KMS-11 (cell line): ENCODE measurements at regions not wholly inside any gene's neighbourhood (a gene's known extent, or its start where the extent isn't known, plus 50 kb on each side); places are given as distances from the start of the nearest gene placed in this dataset.

ENCODE experiments used
- H2AFZ ChIP-seq: fragments of 200-600 bp; sonication (generic); 2 replicates; pipeline ENCODE4 v1.6.1; 2016; ENCODE audit warnings: antibody characterized with exemption, mixed run types, low read depth
- H3K27ac ChIP-seq: fragments of 200-600 bp; sonication (generic); 2 replicates; pipeline ENCODE4 v1.6.1; 2016; ENCODE audit warnings: mild to moderate bottlenecking, mixed run types
- H3K27me3 ChIP-seq: fragments of 200-600 bp; sonication (generic); 2 replicates; pipeline ENCODE4 v1.6.1; 2017; ENCODE audit warnings: mild to moderate bottlenecking, low read depth, mixed run types, moderate library complexity; ENCODE audit not compliant: insufficient read depth
- H3K36me3 ChIP-seq: fragments of 200-600 bp; sonication (generic); 2 replicates; pipeline ENCODE4 v1.6.1; 2017; ENCODE audit warnings: mild to moderate bottlenecking, mixed run types; ENCODE audit not compliant: insufficient read depth
- H3K4me1 ChIP-seq: fragments of 200-600 bp; sonication (generic); 2 replicates; pipeline ENCODE4 v1.6.1; 2016; ENCODE audit warnings: mild to moderate bottlenecking, low read depth, mixed run types; ENCODE audit not compliant: poor library complexity, severe bottlenecking
- H3K4me2 ChIP-seq: fragments of 200-600 bp; sonication (generic); 2 replicates; pipeline ENCODE4 v1.7.0; 2016; ENCODE audit warnings: mild to moderate bottlenecking, mixed run types
- H3K4me3 ChIP-seq: fragments of 200-600 bp; sonication (generic); IDR thresholded peaks from 2 replicates; pipeline ENCODE4 v1.6.1; 2017; ENCODE audit warnings: low read depth, low read length, mixed read lengths; ENCODE audit not compliant: insufficient read depth
- H3K79me2 ChIP-seq: fragments of 200-600 bp; sonication (generic); 2 replicates; pipeline ENCODE4 v1.6.1; 2016; ENCODE audit warnings: low read depth, mixed run types; ENCODE audit not compliant: insufficient read depth
- H3K9ac ChIP-seq: fragments of 200-600 bp; sonication (generic); 2 replicates; pipeline ENCODE4 v1.6.1; 2016; ENCODE audit warnings: mild to moderate bottlenecking, mixed run types
- H4K20me1 ChIP-seq: fragments of 200-600 bp; sonication (generic); 2 replicates; pipeline ENCODE4 v1.6.1; 2016; ENCODE audit warnings: mild to moderate bottlenecking, mixed run types; ENCODE audit not compliant: insufficient read depth
- CTCF ChIP-seq: fragments of 200-600 bp; sonication (generic); conservative IDR thresholded peaks from 2 replicates; pipeline ENCODE4 v1.6.1; 2017; ENCODE audit warnings: low read depth, mild to moderate bottlenecking, antibody characterized with exemption, low read length, moderate library complexity, mixed read lengths

- Histone ChIP-seq H4K20me1 (no peaks in the 10 kb centered on the region), H2AFZ (no peak overlapping the region), H3K27ac (no peak overlapping the region), H3K4me2 (no peak overlapping the region), H3K4me3 (no peak overlapping the region), H3K79me2 (no peaks in the 10 kb centered on the region), H3K27me3 (no peaks in the 10 kb centered on the region), H3K4me1 (no peaks in the 10 kb centered on the region), H3K9ac (no peak overlapping the region), H3K36me3 (no peaks in the 10 kb centered on the region)
- no peak for TF ChIP-seq CTCF
Measured at GRCh38 chr3:106746286-106746685, 631.0 kb upstream of the CCDC54 start.

- no peak overlapping the region for H2AFZ ChIP-seq
- no peaks in the 10 kb centered on the region for H3K36me3 ChIP-seq
- H3K79me2 ChIP-seq: no peaks in the 10 kb centered on the region
- no peaks in the 10 kb centered on the region for H4K20me1 ChIP-seq
- no peak overlapping the region for H3K4me2 ChIP-seq
- H3K9ac ChIP-seq: no peak overlapping the region
- no peak for TF ChIP-seq CTCF
- no peak overlapping the region for H3K4me3 ChIP-seq
- no peak overlapping the region for H3K27ac ChIP-seq
- no peaks in the 10 kb centered on the region for H3K27me3 ChIP-seq
- no peaks in the 10 kb centered on the region for H3K4me1 ChIP-seq
Measured at GRCh38 chr3:106748472-106749262, 628.6 kb upstream of the CCDC54 start.

GRCh38 chr3:106750092-106750491 lies 627.1 kb upstream of the CCDC54 start:
- Histone ChIP-seq H3K4me2 (no peak overlapping the region), H2AFZ (no peak overlapping the region), H3K9ac (no peak overlapping the region), H3K79me2 (no peaks in the 10 kb centered on the region), H3K4me1 (no peaks in the 10 kb centered on the region), H3K27ac (no peak overlapping the region), H4K20me1 (no peaks in the 10 kb centered on the region), H3K27me3 (no peaks in the 10 kb centered on the region), H3K36me3 (no peaks in the 10 kb centered on the region), H3K4me3 (no peak overlapping the region)
- no peak for TF ChIP-seq CTCF

- Histone ChIP-seq H3K4me2 (no peak overlapping the region), H3K27ac (no peak overlapping the region), H3K9ac (no peak overlapping the region), H3K4me3 (no peak overlapping the region), H3K27me3 (no peaks in the 10 kb centered on the region), H2AFZ (no peak overlapping the region), H4K20me1 (no peaks in the 10 kb centered on the region), H3K4me1 (peaks cover 30% of the 10 kb centered on the region), H3K79me2 (no peaks in the 10 kb centered on the region), H3K36me3 (no peaks in the 10 kb centered on the region)
- no peak for TF ChIP-seq CTCF
Measured at GRCh38 chr3:106755336-106755735, 621.9 kb upstream of the CCDC54 start.
